HL-60 (cell line): ENCODE measurements at regions not wholly inside any gene's neighbourhood (a gene's known extent, or its start where the extent isn't known, plus 50 kb on each side); places are given as distances from the start of the nearest gene placed in this dataset.

Experiments
- DNase-seq, 2 experiments: peaks; one replicate each; pipeline ENCODE4 v3.0.0-alpha.2; 2010 to 2020; ENCODE audit warnings: low read depth in 1 of 2, low spot score in 1 of 2
- H3K27ac ChIP-seq: fragments of 250-450 bp; sonication (Bioruptor Pico); replicated peaks from 2 replicates; pipeline ENCODE4 v1.5.1; 2020; ENCODE audit warnings: mild to moderate bottlenecking, moderate library complexity
- H3K27me3 ChIP-seq: fragments of 250-450 bp; sonication (Bioruptor Pico); 2 replicates; pipeline ENCODE4 v1.5.1; 2021; ENCODE audit warnings: mild to moderate bottlenecking, moderate library complexity; ENCODE audit not compliant: insufficient read depth, poor library complexity, severe bottlenecking
- H3K4me3 ChIP-seq: replicated peaks from 2 replicates; pipeline ENCODE4 v1.5.1; 2011; ENCODE audit warnings: mild to moderate bottlenecking, control low read depth, low read length; ENCODE audit not compliant: insufficient read depth
- GABPA ChIP-seq: IDR thresholded peaks from 2 replicates; pipeline ENCODE4 v1.6.1; 2012; ENCODE audit warnings: low read depth
- POLR2AphosphoS5 ChIP-seq: IDR thresholded peaks from 2 replicates; pipeline ENCODE4 v1.6.1; 2012; ENCODE audit warnings: low read depth
- SPI1 ChIP-seq: IDR thresholded peaks from 2 replicates; pipeline ENCODE4 v1.6.1; 2012; ENCODE audit warnings: low read depth, mild to moderate bottlenecking, borderline replicate concordance
- TF ChIP-seq, protein P1 (sequence below): IDR thresholded peaks from 2 replicates; pipeline ENCODE4 v1.6.1; 2012; ENCODE audit warnings: low read depth; ENCODE audit not compliant: insufficient replicate concordance
- TF ChIP-seq, protein P2 (sequence below): IDR thresholded peaks from one replicate; pipeline ENCODE4 v1.5.1; 2011; ENCODE audit warnings: low read length, control low read depth, inconsistent platforms; ENCODE audit not compliant: insufficient read depth

- no peaks in the 10 kb centered on the region for H3K27me3 ChIP-seq
- TF ChIP-seq GABPA, result no peak
- TF ChIP-seq, protein P1, sequence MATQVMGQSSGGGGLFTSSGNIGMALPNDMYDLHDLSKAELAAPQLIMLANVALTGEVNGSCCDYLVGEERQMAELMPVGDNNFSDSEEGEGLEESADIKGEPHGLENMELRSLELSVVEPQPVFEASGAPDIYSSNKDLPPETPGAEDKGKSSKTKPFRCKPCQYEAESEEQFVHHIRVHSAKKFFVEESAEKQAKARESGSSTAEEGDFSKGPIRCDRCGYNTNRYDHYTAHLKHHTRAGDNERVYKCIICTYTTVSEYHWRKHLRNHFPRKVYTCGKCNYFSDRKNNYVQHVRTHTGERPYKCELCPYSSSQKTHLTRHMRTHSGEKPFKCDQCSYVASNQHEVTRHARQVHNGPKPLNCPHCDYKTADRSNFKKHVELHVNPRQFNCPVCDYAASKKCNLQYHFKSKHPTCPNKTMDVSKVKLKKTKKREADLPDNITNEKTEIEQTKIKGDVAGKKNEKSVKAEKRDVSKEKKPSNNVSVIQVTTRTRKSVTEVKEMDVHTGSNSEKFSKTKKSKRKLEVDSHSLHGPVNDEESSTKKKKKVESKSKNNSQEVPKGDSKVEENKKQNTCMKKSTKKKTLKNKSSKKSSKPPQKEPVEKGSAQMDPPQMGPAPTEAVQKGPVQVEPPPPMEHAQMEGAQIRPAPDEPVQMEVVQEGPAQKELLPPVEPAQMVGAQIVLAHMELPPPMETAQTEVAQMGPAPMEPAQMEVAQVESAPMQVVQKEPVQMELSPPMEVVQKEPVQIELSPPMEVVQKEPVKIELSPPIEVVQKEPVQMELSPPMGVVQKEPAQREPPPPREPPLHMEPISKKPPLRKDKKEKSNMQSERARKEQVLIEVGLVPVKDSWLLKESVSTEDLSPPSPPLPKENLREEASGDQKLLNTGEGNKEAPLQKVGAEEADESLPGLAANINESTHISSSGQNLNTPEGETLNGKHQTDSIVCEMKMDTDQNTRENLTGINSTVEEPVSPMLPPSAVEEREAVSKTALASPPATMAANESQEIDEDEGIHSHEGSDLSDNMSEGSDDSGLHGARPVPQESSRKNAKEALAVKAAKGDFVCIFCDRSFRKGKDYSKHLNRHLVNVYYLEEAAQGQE, result no peak
- no peak for TF ChIP-seq SPI1
- no peak for TF ChIP-seq POLR2AphosphoS5
- no peak for DNase-seq
- no peak overlapping the region for H3K4me3 ChIP-seq
- no peak overlapping the region for H3K27ac ChIP-seq
Measured at GRCh38 chr1:219689774-219690173, 76.9 kb upstream of the ZC3H11B start.

DNA sequence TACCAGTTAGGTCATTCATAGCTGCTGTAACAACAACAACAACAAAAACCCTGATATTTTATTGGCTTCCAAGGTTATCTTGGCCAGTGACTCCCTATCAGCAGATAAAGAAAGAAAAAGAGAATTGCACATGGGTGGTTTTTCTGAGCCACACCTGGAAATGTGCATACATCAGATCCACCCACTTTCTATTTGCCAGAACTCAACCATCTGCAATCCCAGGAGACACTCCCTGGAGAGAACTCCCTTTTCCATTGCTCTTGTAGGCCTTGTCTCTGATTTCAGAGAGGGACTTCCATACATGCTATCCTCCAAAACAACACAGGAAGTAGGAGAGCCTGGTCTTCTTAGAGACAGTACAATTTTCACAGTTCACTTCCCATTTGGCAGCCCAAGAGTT is 74.9 kb upstream of the ZC3H11B start:
- Histone ChIP-seq H3K27ac (no peak overlapping the region), H3K4me3 (no peak overlapping the region), H3K27me3 (no peaks in the 10 kb centered on the region)
- TF ChIP-seq, protein P2, sequence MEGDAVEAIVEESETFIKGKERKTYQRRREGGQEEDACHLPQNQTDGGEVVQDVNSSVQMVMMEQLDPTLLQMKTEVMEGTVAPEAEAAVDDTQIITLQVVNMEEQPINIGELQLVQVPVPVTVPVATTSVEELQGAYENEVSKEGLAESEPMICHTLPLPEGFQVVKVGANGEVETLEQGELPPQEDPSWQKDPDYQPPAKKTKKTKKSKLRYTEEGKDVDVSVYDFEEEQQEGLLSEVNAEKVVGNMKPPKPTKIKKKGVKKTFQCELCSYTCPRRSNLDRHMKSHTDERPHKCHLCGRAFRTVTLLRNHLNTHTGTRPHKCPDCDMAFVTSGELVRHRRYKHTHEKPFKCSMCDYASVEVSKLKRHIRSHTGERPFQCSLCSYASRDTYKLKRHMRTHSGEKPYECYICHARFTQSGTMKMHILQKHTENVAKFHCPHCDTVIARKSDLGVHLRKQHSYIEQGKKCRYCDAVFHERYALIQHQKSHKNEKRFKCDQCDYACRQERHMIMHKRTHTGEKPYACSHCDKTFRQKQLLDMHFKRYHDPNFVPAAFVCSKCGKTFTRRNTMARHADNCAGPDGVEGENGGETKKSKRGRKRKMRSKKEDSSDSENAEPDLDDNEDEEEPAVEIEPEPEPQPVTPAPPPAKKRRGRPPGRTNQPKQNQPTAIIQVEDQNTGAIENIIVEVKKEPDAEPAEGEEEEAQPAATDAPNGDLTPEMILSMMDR, result no peak
- TF ChIP-seq, protein P1, result no peak
- TF ChIP-seq GABPA (no peak), SPI1 (no peak)
- DNase-seq, result no peak

DNA sequence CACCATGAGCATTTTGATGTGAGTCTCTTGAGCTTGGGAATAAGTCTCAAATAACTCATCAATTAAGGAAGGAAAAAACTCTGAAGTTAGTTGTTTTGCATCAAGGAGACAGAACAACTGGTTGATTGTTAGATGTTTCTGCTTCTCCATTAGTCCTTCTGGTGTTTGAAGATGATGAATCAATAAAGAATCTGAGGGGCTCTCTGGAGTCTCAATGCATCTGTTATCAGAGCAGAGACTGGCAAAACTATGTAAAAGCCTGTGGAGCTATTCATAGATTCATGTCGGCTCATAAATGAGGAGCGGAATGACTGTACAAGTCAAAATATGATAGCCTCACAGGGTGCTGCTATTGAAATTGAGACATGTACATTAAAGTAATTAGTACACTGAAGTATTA is 73.3 kb upstream of the ZC3H11B start:
- Histone ChIP-seq H3K27me3 (no peaks in the 10 kb centered on the region), H3K27ac (no peak overlapping the region), H3K4me3 (no peak overlapping the region)
- no peak for TF ChIP-seq GABPA
- DNase-seq, result no peak

- no peak for TF ChIP-seq SPI1
- no peak for TF ChIP-seq POLR2AphosphoS5
- TF ChIP-seq GABPA, result no peak
- TF ChIP-seq, protein P2, result no peak
- TF ChIP-seq, protein P1, result no peak
- Histone ChIP-seq H3K27me3 (no peaks in the 10 kb centered on the region), H3K27ac (no peak overlapping the region), H3K4me3 (no peak overlapping the region)
- DNase-seq, result no peak
Measured at GRCh38 chr1:219682788-219683187, 69.9 kb upstream of the ZC3H11B start.
